ENCODE measurements at regions not wholly inside any gene's neighbourhood (a gene's known extent, or its start where the extent isn't known, plus 50 kb on each side); places are given as distances from the start of the nearest gene placed in this dataset.

DNA sequence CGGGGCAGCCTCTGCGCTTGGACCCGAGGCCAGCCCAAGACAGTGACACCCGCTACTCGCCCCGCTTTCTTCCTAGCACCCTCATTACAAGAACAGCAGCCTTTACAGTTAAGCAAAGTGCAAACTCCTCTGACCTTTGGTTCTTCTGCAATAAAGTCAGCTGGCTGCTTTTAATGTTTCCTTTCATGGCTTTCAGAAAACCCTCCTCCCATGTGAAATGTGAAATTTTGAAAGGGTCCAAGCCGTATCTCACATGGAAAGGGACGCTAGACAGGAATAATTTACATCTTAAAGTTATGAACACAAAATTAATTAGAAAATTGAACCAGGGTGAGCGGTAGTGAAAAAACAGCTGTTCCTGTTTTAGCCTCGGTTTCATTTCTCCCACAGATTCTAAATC, 520.1 kb upstream of the FRG1 start:
- DNase-seq (ENCODE audit: extremely low read depth, low read depth), result no peak

DNA sequence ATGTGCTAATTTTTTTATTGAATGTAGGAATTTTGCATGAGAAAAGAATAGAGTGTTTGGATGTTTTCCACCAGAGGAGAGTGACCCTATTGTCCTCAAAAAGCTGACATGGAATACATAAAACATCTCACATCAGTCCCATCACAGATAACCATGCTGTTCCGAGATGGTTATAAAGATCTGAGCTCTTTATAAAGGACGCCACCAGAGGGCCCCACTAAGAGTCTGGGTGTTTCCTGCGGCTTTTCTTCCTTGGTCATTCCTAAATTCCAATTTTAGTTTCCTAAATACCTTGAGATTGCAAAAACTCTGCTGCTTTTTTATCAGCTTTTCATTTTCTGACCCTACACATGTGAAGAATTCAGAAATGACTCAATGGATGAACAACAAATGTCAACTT, 504.5 kb upstream of the FRG1 start:
- DNase-seq (ENCODE audit: extremely low read depth, low read depth), result no peak

DNA sequence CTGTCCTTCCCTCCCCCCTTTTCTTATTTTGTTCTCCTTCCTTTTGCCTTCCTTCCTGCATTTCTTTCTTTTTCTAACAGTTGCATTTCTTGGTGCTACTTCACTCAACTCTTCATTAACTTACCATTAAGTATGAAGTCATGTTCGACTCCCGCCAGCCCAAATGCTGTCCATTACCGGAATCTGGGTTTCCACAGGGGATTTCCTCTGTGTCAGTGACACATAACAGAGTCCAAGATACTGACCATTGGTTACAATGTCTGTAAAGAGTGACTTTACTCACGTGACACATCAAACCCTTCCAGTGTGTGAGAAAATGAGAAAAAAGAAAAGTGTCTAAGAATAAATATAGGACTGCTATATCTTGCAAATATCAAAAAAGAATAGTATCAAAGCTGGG, 500.0 kb upstream of the FRG1 start:
- DNase-seq (ENCODE audit: extremely low read depth, low read depth), result no peak

DNA sequence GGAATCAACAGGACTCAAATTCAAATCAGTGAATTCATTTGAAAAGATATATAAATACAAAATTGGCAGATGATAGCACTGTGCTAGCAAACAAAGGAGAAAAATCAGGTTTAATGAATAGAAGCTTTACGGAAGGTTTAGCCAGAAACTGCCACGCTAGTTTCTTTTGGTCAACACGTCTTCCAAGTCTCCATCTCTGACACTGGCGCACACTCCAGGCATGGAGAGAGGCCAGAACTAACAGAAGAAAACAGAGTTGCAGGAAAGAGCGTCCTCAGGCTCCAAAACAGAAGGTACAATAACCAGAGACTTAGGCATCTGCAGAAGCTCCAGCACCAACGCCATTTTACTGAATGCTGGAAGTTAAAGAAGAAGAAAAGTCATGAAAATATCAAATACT, 497.3 kb upstream of the FRG1 start:
- no peak for DNase-seq (ENCODE audit: extremely low read depth, low read depth)

DNA sequence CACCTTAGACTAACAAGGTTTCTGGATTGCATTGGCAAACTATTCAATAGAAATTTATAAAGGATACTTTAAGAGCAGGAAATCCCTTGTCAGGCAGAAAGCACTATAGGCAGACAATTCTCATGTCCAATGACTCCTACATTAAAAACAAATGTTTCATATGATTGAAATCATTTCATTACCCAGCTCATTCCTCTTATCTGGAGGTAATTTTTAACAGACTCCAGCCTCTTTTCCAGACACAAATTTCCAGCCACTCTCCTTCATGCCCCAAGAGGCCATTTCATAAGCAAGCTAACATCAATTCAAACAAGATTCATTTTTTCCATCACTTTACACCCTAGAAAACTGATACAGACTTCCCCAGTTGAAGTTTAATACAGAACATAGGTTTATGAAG, 495.1 kb upstream of the FRG1 start:
- no peak for DNase-seq (ENCODE audit: extremely low read depth, low read depth)

DNA sequence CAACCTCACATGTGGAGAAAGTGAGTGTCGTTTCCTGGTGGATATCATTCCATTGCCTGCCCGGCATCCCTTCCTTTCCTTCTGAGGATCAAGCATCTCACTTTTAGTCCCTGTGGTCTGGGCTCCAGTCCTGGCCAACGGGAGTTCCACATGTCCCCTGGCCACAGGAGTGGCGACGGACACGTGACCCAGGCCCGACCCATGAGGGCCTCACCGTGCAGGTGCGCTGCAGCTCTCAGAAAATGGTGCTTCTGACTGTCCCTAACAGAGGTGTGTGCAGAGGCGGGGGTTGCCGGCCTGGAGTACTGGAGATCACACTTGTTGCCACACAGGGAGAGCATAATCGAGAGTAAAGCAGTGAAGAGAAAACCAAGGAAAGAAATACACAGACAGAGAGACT, 476.9 kb upstream of the FRG1 start:
- DNase-seq (ENCODE audit: extremely low read depth, low read depth), result no peak

DNA sequence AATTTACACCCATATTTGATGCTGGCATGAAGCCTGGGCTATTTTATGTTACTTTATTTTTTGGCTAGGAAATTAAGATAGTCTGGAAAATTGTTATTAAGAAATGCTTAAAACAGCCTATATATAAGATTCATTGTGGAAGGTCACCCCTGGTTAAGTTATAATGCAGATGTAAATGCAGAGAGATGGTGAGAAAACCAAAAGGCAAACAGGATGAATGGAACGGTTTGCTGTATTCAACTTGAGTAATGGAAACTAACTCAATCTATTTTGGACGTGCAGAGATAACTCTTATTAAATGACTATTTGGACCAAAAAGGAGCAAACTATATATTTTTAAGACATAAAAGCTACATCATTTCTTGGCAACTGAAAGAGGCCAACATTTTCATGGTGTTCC, 446.3 kb upstream of the FRG1 start:
- no peak for DNase-seq (ENCODE audit: extremely low read depth, low read depth)

DNA sequence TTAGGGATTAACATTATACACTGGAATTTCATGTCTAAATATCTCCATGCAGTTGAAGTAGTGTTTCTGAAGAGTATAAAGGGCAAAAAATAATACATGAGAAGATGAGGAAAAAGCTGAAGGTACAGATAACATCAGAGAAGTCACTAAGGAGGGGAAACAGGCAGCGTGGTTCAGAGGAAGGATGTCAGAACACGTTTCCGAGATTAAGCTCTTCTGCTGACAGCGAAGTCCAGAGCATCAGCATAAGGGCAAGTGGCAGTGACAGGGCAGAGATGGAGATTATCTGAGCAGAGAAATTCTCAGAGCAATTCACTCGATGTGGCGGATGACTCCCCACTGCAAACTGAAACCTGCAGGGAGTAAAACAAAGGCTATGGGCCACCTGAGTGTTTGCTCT, 443.2 kb upstream of the FRG1 start:
- no peak for DNase-seq (ENCODE audit: extremely low read depth, low read depth)

DNA sequence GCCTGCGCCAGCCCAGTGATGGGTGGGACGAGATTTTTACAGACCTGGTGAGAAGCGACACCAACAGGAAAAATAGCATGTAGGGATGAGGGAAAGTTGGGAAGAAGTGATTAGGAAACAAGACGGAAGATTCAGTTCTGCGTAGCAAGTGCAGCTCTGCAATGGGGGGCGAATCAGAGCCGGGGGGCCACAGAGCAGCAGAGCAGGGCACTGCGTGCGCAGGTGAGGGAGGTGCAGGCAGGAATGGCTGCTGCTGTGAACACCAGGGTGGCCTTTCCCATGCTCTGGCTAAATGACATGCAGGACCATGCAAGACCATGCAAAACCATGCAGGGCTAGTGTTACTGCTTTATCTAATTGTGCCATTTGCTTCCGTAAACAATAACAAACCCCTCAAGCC, 442.7 kb upstream of the FRG1 start:
- no peak for DNase-seq (ENCODE audit: extremely low read depth, low read depth)

DNA sequence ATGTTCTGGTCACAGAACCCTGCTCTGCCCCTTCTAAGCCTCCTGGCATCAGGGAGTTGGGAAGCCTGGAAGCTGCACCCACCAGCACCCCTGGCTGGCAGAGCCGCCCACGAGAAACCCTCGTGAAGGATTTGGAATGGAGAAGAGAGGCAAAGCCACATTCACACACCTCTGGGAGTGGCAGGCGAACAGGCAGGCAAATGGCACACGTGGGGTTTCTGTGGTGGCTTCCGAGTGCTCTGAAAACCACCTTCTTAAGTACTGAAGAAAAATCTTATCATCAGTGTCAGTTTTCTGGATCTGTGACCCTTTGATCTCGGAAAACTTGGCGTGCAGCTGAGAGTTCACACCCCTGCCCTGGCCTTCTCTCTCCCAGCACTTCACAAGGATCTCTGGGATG, 442.2 kb upstream of the FRG1 start:
- DNase-seq (ENCODE audit: extremely low read depth, low read depth), result no peak

DNA sequence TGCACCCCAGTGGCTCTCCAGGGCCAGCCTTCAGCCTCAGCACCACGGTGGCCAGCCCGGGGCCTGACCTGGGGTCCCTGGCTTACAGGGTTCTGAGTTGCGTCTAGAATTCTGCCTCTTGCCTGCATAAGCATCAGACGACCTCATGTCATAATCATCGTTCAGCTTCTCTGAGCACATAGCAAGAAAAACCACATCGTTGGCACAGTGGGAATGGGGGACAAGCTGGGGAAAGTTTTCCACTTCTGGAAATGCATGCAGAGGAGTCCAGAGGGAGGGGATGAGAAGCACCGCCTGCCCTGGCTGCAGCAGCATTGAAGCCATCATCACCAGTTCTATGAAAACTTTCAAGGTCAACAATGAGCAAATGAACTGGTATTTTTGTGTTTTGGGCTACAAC, 441.0 kb upstream of the FRG1 start:
- no peak for DNase-seq (ENCODE audit: extremely low read depth, low read depth)

DNA sequence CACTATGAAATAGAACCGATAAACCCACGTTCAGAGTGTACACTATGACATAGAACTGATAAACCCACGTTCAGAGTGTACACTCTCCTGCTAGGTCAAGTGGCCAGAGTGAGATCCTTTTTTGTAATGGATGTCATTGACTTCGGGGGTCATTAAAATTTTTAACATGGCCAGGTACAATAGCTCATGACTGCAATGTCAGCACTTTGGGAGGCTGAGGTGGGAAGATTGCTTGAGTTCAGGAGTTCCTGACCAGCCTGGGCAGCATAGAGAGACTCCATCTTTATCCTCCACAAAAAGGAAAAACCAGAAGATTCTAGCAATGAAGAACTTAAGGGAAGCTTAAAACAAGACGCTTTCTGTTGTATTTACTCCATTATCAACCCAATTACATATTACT, 439.7 kb upstream of the FRG1 start:
- DNase-seq (ENCODE audit: extremely low read depth, low read depth), result no peak

DNA sequence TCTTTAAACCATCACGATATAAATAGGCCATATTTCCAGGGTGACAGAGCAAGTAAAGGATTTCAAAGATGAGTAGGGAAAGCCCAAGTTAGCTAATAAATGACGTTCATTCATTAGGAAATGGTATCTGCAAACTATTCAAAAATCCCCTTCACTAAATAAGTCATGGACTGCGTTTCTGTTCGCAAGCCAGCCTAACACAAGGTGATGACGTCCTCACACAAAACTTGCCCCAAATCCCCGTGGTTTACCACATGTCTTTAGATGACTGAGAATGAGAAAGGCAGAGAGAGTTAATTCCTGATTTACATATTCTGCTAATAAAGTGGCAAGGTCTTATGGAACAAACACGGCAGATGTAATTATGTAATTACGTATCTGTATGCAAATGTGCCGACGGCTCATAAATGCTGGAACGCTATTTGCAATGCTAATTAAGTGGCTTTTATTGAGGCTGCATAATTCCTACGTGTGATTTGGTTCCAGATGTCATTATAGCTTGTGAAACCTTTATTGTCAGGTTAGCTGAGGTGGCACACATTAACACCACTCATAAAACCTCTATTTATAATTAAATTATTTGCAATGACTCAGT, 437.7 kb upstream of the FRG1 start:
- DNase-seq (ENCODE audit: extremely low read depth, low read depth), result no peak

DNA sequence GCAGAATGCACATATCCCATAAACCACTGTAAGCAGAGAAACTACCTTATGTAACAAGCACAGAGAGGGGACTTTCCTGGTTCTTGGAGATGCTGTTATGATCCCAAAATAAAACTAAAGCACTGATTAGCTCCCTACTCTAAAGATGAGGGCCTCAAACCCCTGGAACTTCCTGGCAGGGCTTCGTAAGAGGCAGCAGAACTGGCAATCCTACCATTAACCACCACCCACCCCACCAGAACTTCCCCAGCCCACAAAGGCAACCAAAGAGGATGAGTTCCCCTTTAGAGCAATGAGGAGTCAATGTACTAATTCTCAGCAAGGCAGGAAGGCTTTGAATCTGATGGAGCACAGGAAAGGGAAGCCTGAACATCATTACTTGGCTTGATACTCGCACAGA, 436.5 kb upstream of the FRG1 start:
- no peak for DNase-seq (ENCODE audit: extremely low read depth, low read depth)

DNA sequence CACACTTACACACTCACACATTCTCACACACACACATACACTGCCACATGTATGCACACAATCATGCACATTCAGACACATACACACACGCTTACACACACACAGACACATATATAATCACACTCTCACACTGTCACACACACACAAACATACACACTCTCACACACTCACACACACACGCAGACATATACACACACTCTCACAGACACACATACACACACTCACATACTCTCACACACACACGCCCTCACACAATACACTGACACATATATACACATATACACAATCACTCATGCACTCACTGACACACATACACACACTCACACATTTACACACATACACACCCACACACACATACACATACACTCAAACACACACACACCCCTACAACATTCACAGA, 435.3 kb upstream of the FRG1 start:
- DNase-seq (ENCODE audit: extremely low read depth, low read depth), result no peak

DNA sequence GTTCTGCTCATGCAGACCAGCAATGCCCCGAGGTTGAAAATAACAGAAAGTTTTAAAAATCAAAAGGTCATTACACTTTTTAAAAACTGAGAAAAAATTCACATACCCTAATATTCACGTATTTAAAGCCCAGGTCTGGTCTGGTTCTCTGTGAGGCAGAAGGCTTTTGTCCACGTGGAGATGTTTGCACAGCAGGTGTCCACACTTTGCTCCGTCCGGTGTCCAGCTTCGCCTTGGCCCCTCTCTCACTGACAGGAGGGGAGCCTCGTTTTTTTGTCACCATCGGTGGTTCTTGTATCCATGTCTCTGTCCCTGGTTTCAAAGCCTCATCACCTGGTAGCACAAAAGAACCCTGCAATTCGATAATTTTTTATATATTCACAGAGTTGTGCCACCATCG, 434.6 kb upstream of the FRG1 start:
- no peak for DNase-seq (ENCODE audit: extremely low read depth, low read depth)

DNA sequence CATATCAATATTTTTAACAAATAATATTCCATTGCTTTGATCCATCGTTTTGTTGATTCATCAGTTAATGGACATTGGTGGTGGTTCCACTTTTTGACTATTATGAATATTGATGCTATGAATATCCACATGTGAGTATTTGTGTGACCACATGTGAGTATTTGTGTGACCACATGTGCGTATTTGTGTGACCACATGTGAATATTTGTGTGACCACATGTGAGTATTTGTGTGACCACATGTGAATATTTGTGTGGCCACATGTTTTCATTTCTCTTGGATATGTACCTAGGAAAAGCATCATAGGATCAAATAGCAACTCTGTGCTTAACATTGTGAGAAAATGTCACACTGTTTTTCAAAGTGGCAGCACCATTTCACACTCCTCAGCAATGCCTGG, 433.6 kb upstream of the FRG1 start:
- DNase-seq (ENCODE audit: extremely low read depth, low read depth), result no peak

DNA sequence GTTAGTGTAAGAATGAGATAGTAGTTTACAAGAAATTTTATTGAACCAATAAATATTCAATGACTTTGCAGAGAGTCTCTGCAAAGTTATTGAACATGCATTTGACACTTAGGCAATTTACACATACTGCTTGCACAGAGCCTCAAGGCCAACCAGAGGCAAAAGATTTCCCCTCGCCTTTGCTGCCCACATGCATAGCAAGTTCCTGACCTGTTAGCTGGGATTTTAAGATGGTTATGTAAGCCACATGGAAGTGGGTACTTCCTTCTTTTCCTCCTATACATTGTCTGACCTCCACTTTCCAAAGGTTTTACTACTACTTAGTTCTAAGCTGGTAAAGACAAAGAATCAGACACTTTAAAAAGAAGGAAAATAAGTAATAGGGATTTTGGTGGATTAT, 430.1 kb upstream of the FRG1 start:
- DNase-seq (ENCODE audit: extremely low read depth, low read depth), result no peak

DNA sequence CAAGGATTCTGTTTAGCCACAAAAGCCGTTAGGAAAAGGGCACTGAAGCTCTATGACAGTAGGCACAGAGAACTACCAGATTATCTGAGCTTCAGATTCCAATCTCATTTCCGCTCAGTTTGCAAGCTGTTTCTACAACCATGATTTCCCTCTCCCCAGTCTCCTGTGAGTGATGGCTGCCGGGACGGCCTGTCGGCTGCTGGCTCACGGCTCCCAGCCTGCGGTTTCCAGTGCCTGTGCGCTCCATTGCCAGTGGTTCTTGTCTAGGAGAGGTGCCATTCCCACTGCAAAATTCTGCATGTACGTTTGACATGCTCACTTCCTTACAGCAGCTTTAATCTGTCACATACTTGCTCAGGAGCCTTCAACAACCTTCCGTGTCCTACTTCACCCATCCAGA, 429.1 kb upstream of the FRG1 start:
- no peak for DNase-seq (ENCODE audit: extremely low read depth, low read depth)

DNA sequence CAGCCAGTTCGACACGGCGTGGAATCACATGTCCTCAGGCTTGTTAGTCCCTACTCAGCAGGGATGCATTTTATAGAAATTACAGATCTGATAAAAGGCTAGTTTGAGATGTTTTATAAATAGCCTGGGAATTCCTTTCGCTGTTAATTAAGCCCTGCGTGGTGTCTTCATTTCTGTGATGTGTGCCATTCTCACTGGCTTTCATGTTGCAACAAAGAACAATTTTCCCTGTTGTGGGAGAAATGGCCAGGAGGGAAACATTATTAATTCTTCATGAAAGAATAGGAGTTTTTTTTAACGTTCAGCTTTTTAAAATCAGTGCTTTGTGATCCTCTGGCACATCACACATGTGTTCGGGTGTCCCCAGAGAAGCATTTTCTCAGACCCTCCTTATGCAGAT, 427.3 kb upstream of the FRG1 start:
- DNase-seq (ENCODE audit: extremely low read depth, low read depth), result no peak

DNA sequence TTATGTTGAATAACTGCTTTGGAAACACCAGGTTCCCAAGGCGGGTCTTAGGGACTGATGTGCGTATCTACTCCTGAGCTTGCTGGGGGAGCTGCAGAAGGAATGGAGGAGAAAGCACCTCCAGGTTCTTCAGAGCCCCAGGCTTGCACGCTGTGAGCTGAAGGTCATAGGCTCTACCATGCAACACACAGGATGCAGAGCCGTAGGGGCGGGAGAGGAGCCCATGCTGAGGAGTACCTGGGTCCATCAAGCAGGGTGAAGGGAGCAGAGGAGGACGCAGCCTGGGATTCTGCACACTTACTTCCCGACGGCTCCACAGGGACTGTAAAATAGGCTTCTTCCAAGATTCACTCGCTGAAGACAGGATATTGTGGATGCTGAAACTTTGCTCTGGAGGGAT, 426.5 kb upstream of the FRG1 start:
- no peak for DNase-seq (ENCODE audit: extremely low read depth, low read depth)

DNA sequence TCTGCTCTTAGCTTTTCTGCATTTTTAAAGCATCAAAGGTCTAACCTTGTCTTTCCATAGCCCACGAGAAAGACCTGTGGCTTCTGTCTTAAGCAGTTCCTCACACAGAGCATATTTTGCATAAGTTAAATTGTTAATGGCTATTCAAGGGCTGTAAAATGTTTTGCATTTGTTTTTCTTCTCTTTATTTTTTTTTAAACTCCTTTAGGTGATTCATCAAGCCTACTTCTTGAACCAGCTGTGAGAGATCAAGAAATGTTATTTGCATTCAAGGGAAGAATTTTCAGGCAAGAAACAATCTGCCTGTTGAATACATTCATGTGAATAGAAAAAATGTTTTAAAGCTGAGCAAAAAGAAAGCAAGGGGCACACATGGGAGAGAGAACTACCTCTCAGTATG, 423.8 kb upstream of the FRG1 start:
- no peak for DNase-seq (ENCODE audit: extremely low read depth, low read depth)

DNA sequence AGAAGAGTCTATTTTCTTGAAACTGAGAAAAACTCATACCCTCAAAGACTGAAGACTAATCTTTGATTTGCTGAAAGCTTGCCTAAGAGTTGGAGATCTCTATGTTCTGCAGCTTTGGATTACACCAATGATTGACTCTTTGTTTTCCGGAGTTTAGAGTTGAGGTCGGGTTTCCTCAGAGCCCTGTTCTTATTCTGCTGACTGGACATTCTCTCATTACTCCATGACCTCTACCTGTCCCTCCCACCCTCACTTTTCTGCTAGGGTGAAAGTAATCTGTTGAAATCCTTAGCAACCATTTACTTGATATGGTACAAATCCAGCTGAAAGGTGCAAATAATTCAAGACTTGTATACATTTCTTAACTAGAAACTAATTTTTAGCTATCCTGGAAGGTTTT, 421.5 kb upstream of the FRG1 start:
- no peak for DNase-seq (ENCODE audit: extremely low read depth, low read depth)

DNA sequence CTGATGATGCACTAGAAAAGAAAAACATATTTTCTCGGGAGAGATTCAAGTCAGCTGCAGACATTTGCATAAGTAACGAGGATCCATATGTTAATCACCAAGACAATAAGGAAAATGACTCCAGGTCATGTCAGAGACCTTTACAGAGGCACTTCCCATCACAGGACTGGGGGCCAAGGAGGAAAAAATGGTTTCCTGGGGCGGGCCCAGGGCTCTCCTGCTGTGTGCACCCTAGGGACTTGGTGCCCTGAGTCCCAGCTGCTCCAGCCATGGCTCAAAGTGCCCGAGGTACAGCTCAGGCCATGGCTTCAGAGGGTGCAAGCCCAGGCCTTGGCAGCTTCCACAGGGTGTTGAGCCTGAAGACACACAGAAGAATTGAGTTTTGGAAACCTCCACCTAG, 415.4 kb upstream of the FRG1 start:
- no peak for DNase-seq (ENCODE audit: extremely low read depth, low read depth)

Data from NCI-H460 (cell line).